ENCODE measurements at regions not wholly inside any gene's neighbourhood (a gene's known extent, or its start where the extent isn't known, plus 50 kb on each side); places are given as distances from the start of the nearest gene placed in this dataset.

GRCh38 chr13:104810242-104810641, 1725.2 kb downstream of the EFNB2 start:
- H3K27ac ChIP-seq (ENCODE audit: low read length): no peak overlapping the region
- H3K9me3 ChIP-seq (ENCODE audit: control insufficient read depth, low read depth, low read length): no peaks in the 10 kb centered on the region
- H3K4me3 ChIP-seq (ENCODE audit: low read length): no peak overlapping the region
- peaks cover 5% of the 10 kb centered on the region for H3K4me1 ChIP-seq (ENCODE audit: control insufficient read depth, low read depth, low read length)
- H3K36me3 ChIP-seq (ENCODE audit: control insufficient read depth, low read depth, low read length): no peaks in the 10 kb centered on the region
- H3K9ac ChIP-seq (ENCODE audit: low read length): no peak overlapping the region
- no peaks in the 10 kb centered on the region for H3K27me3 ChIP-seq (ENCODE audit: control insufficient read depth, insufficient read depth, low read length)

GRCh38 chr13:104809483-104809882, 1726.0 kb downstream of the EFNB2 start:
- H3K9me3 ChIP-seq (ENCODE audit: control insufficient read depth, low read depth, low read length): no peaks in the 10 kb centered on the region
- no peak overlapping the region for H3K9ac ChIP-seq (ENCODE audit: low read length)
- no peak overlapping the region for H3K4me3 ChIP-seq (ENCODE audit: low read length)
- no peaks in the 10 kb centered on the region for H3K27me3 ChIP-seq (ENCODE audit: control insufficient read depth, insufficient read depth, low read length)
- peaks cover 5% of the 10 kb centered on the region for H3K4me1 ChIP-seq (ENCODE audit: control insufficient read depth, low read depth, low read length)
- no peaks in the 10 kb centered on the region for H3K36me3 ChIP-seq (ENCODE audit: control insufficient read depth, low read depth, low read length)
- no peak overlapping the region for H3K27ac ChIP-seq (ENCODE audit: low read length)

DNA sequence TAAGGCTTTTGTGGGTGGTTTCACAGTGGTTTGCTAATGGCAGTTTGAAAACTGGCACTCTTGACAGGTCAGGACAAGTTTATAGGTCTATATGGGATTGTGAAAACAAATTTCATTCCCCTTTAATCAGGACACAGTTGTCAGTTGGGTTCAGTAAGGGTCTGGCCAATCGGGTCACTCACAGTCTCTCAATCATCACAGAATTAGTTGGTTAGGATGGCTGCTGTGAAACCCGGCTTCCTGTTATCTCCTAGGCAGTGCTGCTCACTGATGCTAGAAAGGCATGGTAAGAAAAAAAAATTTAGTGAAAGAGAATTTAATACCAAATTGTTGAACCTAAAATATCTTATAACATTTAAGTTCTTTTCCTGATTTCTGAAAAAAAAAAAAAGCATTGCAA, 1730.1 kb downstream of the EFNB2 start:
- no peak overlapping the region for H3K4me3 ChIP-seq (ENCODE audit: low read length)
- no peaks in the 10 kb centered on the region for H3K36me3 ChIP-seq (ENCODE audit: control insufficient read depth, low read depth, low read length)
- no peaks in the 10 kb centered on the region for H3K9me3 ChIP-seq (ENCODE audit: control insufficient read depth, low read depth, low read length)
- no peaks in the 10 kb centered on the region for H3K27me3 ChIP-seq (ENCODE audit: control insufficient read depth, insufficient read depth, low read length)
- H3K9ac ChIP-seq (ENCODE audit: low read length): no peak overlapping the region
- no peak overlapping the region for H3K27ac ChIP-seq (ENCODE audit: low read length)
- no peaks in the 10 kb centered on the region for H3K4me1 ChIP-seq (ENCODE audit: control insufficient read depth, low read depth, low read length)

DNA sequence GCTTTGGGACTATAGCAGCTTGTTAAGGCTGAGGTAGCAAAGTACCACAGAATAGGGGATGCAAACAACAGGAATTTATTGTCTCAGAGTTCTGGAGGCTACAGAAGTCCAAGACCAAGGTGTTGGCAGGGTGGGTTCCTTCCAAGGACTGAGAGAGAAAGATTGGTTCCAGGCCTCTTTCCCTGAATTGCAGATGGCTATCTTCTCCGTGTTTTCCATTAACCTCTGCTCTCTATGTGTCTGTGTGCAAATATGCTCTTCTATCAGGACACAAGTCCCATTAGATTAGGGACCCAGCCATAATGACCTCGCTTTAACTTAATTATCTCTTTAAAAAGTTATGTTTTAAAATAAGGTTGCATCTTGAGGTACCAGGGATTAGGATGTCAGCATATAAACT, 1732.9 kb upstream of the SLC10A2 start:
- Histone ChIP-seq H3K27me3 (ENCODE audit: control insufficient read depth, insufficient read depth, low read length) (no peaks in the 10 kb centered on the region), H3K4me1 (ENCODE audit: control insufficient read depth, low read depth, low read length) (no peaks in the 10 kb centered on the region), H3K9me3 (ENCODE audit: control insufficient read depth, low read depth, low read length) (no peaks in the 10 kb centered on the region), H3K36me3 (ENCODE audit: control insufficient read depth, low read depth, low read length) (no peaks in the 10 kb centered on the region), H3K4me3 (ENCODE audit: low read length) (no peak overlapping the region), H3K27ac (ENCODE audit: low read length) (no peak overlapping the region), H3K9ac (ENCODE audit: low read length) (no peak overlapping the region)

DNA sequence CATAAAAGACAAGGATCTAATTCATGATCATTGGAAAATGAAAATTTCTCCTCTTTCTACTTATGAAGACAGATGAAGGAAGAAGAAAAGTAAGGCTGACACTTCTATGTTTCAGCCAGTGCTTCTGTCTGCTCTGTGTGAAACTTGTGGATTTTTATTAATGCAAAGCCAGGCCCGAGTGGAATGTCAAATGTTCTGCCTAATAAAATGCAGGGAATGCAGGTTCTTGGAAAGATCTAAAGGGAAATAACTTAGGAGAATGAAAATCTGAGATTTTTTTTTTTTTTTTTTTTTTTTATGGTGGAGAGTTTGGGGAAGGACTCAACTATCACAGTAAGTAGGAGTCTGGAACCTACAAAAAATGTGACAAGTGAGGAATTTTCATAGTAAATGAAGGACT, 1732.3 kb upstream of the SLC10A2 start:
- Histone ChIP-seq H3K4me3 (ENCODE audit: low read length) (no peak overlapping the region), H3K36me3 (ENCODE audit: control insufficient read depth, low read depth, low read length) (no peaks in the 10 kb centered on the region), H3K27ac (ENCODE audit: low read length) (no peak overlapping the region), H3K9me3 (ENCODE audit: control insufficient read depth, low read depth, low read length) (no peaks in the 10 kb centered on the region), H3K27me3 (ENCODE audit: control insufficient read depth, insufficient read depth, low read length) (no peaks in the 10 kb centered on the region), H3K4me1 (ENCODE audit: control insufficient read depth, low read depth, low read length) (no peaks in the 10 kb centered on the region), H3K9ac (ENCODE audit: low read length) (no peak overlapping the region)

GRCh38 chr13:104796581-104796980, 1730.4 kb upstream of the SLC10A2 start:
- Histone ChIP-seq H3K4me1 (ENCODE audit: control insufficient read depth, low read depth, low read length) (no peaks in the 10 kb centered on the region), H3K36me3 (ENCODE audit: control insufficient read depth, low read depth, low read length) (no peaks in the 10 kb centered on the region), H3K27ac (ENCODE audit: low read length) (no peak overlapping the region), H3K9me3 (ENCODE audit: control insufficient read depth, low read depth, low read length) (no peaks in the 10 kb centered on the region), H3K9ac (ENCODE audit: low read length) (no peak overlapping the region), H3K4me3 (ENCODE audit: low read length) (no peak overlapping the region), H3K27me3 (ENCODE audit: control insufficient read depth, insufficient read depth, low read length) (no peaks in the 10 kb centered on the region)

GRCh38 chr13:104785952-104786351, 1719.7 kb upstream of the SLC10A2 start:
- H3K27ac ChIP-seq (ENCODE audit: low read length): no peak overlapping the region
- no peak overlapping the region for H3K9ac ChIP-seq (ENCODE audit: low read length)
- H3K4me3 ChIP-seq (ENCODE audit: low read length): no peak overlapping the region
- H3K36me3 ChIP-seq (ENCODE audit: control insufficient read depth, low read depth, low read length): no peaks in the 10 kb centered on the region
- H3K4me1 ChIP-seq (ENCODE audit: control insufficient read depth, low read depth, low read length): no peaks in the 10 kb centered on the region
- H3K27me3 ChIP-seq (ENCODE audit: control insufficient read depth, insufficient read depth, low read length): no peaks in the 10 kb centered on the region
- H3K9me3 ChIP-seq (ENCODE audit: control insufficient read depth, low read depth, low read length): no peaks in the 10 kb centered on the region

- Histone ChIP-seq H3K27me3 (ENCODE audit: control insufficient read depth, insufficient read depth, low read length) (no peaks in the 10 kb centered on the region), H3K9me3 (ENCODE audit: control insufficient read depth, low read depth, low read length) (no peaks in the 10 kb centered on the region), H3K9ac (ENCODE audit: low read length) (no peak overlapping the region), H3K4me1 (ENCODE audit: control insufficient read depth, low read depth, low read length) (peaks cover 3% of the 10 kb centered on the region), H3K4me3 (ENCODE audit: low read length) (no peak overlapping the region), H3K27ac (ENCODE audit: low read length) (no peak overlapping the region), H3K36me3 (ENCODE audit: control insufficient read depth, low read depth, low read length) (no peaks in the 10 kb centered on the region)
Observed at GRCh38 chr13:104784891-104785290, 1718.7 kb upstream of the SLC10A2 start.

GRCh38 chr13:104782741-104783140, 1716.5 kb upstream of the SLC10A2 start:
- Histone ChIP-seq H3K27ac (ENCODE audit: low read length) (no peak overlapping the region), H3K36me3 (ENCODE audit: control insufficient read depth, low read depth, low read length) (no peaks in the 10 kb centered on the region), H3K4me1 (ENCODE audit: control insufficient read depth, low read depth, low read length) (peaks cover 16% of the 10 kb centered on the region), H3K9ac (ENCODE audit: low read length) (no peak overlapping the region), H3K4me3 (ENCODE audit: low read length) (no peak overlapping the region), H3K9me3 (ENCODE audit: control insufficient read depth, low read depth, low read length) (no peaks in the 10 kb centered on the region), H3K27me3 (ENCODE audit: control insufficient read depth, insufficient read depth, low read length) (no peaks in the 10 kb centered on the region)

- Histone ChIP-seq H3K4me3 (ENCODE audit: low read length) (peak overlapping the region; percentile 9), H3K27ac (ENCODE audit: low read length) (peak overlapping the region; percentile 45), H3K9me3 (ENCODE audit: control insufficient read depth, low read depth, low read length) (no peaks in the 10 kb centered on the region), H3K36me3 (ENCODE audit: control insufficient read depth, low read depth, low read length) (no peaks in the 10 kb centered on the region), H3K27me3 (ENCODE audit: control insufficient read depth, insufficient read depth, low read length) (no peaks in the 10 kb centered on the region), H3K4me1 (ENCODE audit: control insufficient read depth, low read depth, low read length) (peaks cover 16% of the 10 kb centered on the region), H3K9ac (ENCODE audit: low read length) (no peak overlapping the region)
Observed at GRCh38 chr13:104779311-104779993, 1713.2 kb upstream of the SLC10A2 start.

GRCh38 chr13:104773775-104774174, 1707.6 kb upstream of the SLC10A2 start:
- H3K27ac ChIP-seq (ENCODE audit: low read length): no peak overlapping the region
- no peak overlapping the region for H3K4me3 ChIP-seq (ENCODE audit: low read length)
- H3K36me3 ChIP-seq (ENCODE audit: control insufficient read depth, low read depth, low read length): no peaks in the 10 kb centered on the region
- H3K4me1 ChIP-seq (ENCODE audit: control insufficient read depth, low read depth, low read length): peaks cover 6% of the 10 kb centered on the region
- H3K9ac ChIP-seq (ENCODE audit: low read length): no peak overlapping the region
- no peaks in the 10 kb centered on the region for H3K27me3 ChIP-seq (ENCODE audit: control insufficient read depth, insufficient read depth, low read length)
- no peaks in the 10 kb centered on the region for H3K9me3 ChIP-seq (ENCODE audit: control insufficient read depth, low read depth, low read length)

- no peak overlapping the region for H3K9ac ChIP-seq (ENCODE audit: low read length)
- H3K27ac ChIP-seq (ENCODE audit: low read length): no peak overlapping the region
- H3K27me3 ChIP-seq (ENCODE audit: control insufficient read depth, insufficient read depth, low read length): no peaks in the 10 kb centered on the region
- H3K36me3 ChIP-seq (ENCODE audit: control insufficient read depth, low read depth, low read length): no peaks in the 10 kb centered on the region
- H3K4me3 ChIP-seq (ENCODE audit: low read length): no peak overlapping the region
- H3K4me1 ChIP-seq (ENCODE audit: control insufficient read depth, low read depth, low read length): peaks cover 4% of the 10 kb centered on the region
- H3K9me3 ChIP-seq (ENCODE audit: control insufficient read depth, low read depth, low read length): no peaks in the 10 kb centered on the region
Observed at GRCh38 chr13:104769545-104769944, 1703.3 kb upstream of the SLC10A2 start.
